Inflammatory macrophage treated with lipopolysaccharide for 1 hour (primary cell): ENCODE measurements at regions not wholly inside any gene's neighbourhood (a gene's known extent, or its start where the extent isn't known, plus 50 kb on each side); places are given as distances from the start of the nearest gene placed in this dataset.
"Not testable (repeated sequence)": the region's sequence is repeated elsewhere in the genome, so short reads cannot be mapped to it uniquely, and the experiment has no call there.

Experiments
- DNase-seq, 2 donors: peaks; one replicate each; pipeline ENCODE4 v3.0.0-alpha.2; 2020 to 2022

GRCh38 chr1:181947441-181947840 lies 114.1 kb downstream of the ZNF648 start:
- DNase-seq, result no peak

- peak in 1 of 2 donors; percentile 3 for DNase-seq
Measured at GRCh38 chr1:181936768-181937581, 124.5 kb downstream of the ZNF648 start.

- DNase-seq, result no peak
Measured at GRCh38 chr1:181936269-181936668, 125.2 kb downstream of the ZNF648 start.

GRCh38 chr1:181931873-181932272 lies 129.6 kb downstream of the ZNF648 start:
- DNase-seq, result no peak

- no peak for DNase-seq
Measured at GRCh38 chr1:181930187-181930586, 131.3 kb downstream of the ZNF648 start.

GRCh38 chr1:181926697-181927096 lies 134.8 kb downstream of the ZNF648 start:
- no peak for DNase-seq

GRCh38 chr1:181924034-181924433 lies 137.5 kb downstream of the ZNF648 start:
- DNase-seq, result not testable (repeated sequence)

- no peak for DNase-seq
Measured at GRCh38 chr1:181919542-181919941, 142.0 kb downstream of the ZNF648 start.

GRCh38 chr1:181918880-181919525 lies 142.5 kb downstream of the ZNF648 start:
- no peak for DNase-seq

GRCh38 chr1:181911715-181912114 lies 149.8 kb downstream of the ZNF648 start:
- DNase-seq, result no peak

- DNase-seq, result no peak
Measured at GRCh38 chr1:181910905-181911304, 150.6 kb downstream of the ZNF648 start.

GRCh38 chr1:181909010-181909409 lies 152.5 kb downstream of the ZNF648 start:
- no peak for DNase-seq

GRCh38 chr1:181906631-181907030 lies 154.9 kb downstream of the ZNF648 start:
- no peak for DNase-seq

GRCh38 chr1:181905944-181906597 lies 155.4 kb downstream of the ZNF648 start:
- DNase-seq, result no peak

GRCh38 chr1:181898773-181899172 lies 162.7 kb downstream of the ZNF648 start:
- DNase-seq, result no peak

- DNase-seq, result no peak
Measured at GRCh38 chr1:181896824-181897223, 164.7 kb downstream of the ZNF648 start.

GRCh38 chr1:181894439-181894859 lies 167.1 kb downstream of the ZNF648 start:
- DNase-seq, result no peak

- DNase-seq, result no peak
Measured at GRCh38 chr1:181893937-181894336, 167.6 kb downstream of the ZNF648 start.

GRCh38 chr1:181893150-181893549 lies 168.4 kb downstream of the ZNF648 start:
- not testable (repeated sequence) for DNase-seq

GRCh38 chr1:181872562-181872961 lies 188.9 kb downstream of the ZNF648 start:
- no peak for DNase-seq

- no peak for DNase-seq
Measured at GRCh38 chr1:181863736-181864135, 197.8 kb downstream of the ZNF648 start.

- DNase-seq, result no peak
Measured at GRCh38 chr1:181863006-181863405, 198.5 kb downstream of the ZNF648 start.

- DNase-seq, result no peak
Measured at GRCh38 chr1:181858135-181858534, 203.4 kb downstream of the ZNF648 start.
